ENCODE measurements at regions not wholly inside any gene's neighbourhood (a gene's known extent, or its start where the extent isn't known, plus 50 kb on each side); places are given as distances from the start of the nearest gene placed in this dataset.

GRCh38 chr2:106004851-106005250 lies 189.2 kb downstream of the UXS1 start:
- TF ChIP-seq CTCF (IDR thresholded peaks at IDR 0.05), result no peak
- TF ChIP-seq SIN3A (IDR thresholded peaks at IDR 0.05; ENCODE audit: borderline replicate concordance, low read depth, low read length), result no peak
- TF ChIP-seq MAX (IDR thresholded peaks at IDR 0.05; ENCODE audit: low read depth), result no peak
- no peak for TF ChIP-seq TAF1 (IDR thresholded peaks at IDR 0.05; ENCODE audit: borderline replicate concordance, low read depth, low read length)
- TF ChIP-seq POLR2AphosphoS5 (IDR thresholded peaks at IDR 0.05; ENCODE audit: low read depth, low read length), result no peak
- TF ChIP-seq MXI1 (IDR thresholded peaks at IDR 0.05; ENCODE audit: low read depth, low read length), result no peak
